ENCODE measurements at regions not wholly inside any gene's neighbourhood (a gene's known extent, or its start where the extent isn't known, plus 50 kb on each side); places are given as distances from the start of the nearest gene placed in this dataset.
A peak's percentile ranks its signal among the peaks of the same experiment; 100 is the strongest.

DNA sequence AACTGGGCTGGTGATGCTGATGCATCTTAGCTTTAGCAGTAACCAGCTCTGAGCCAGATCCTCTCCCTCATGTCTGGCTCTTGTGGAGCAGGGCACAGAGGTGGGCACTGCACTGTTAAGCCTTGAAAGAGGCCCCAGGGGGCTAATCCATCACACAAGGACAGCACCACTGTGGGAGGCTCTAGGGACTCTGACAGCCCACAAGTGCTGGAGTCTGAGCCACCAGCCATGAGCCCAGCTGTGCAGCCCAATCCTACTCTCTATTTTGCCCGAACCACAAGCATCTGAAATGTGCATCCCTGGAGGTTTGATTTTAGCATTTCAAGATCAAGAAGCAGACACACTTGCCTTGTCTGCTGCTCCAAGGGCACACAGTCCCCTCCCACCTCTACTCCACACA is 407.1 kb upstream of the TRPC7 start:
- ATAC-seq (no peak), DNase-seq (no peak)
- H3K9me3 ChIP-seq (ENCODE audit: control insufficient read depth, low read length), result no peaks in the 10 kb centered on the region
- 40% methylated on average over 1 of the region's 1 CpG for WGBS
- H3K27ac ChIP-seq (ENCODE audit: low read length), result no peak overlapping the region
- intact Hi-C loops (cut with DNase I), result loop anchor here in 1 of 4 donors (10.0 kb wide), 1 partner anchor 528 kb away; no protein-coding TSS in a partner anchor
- H3K27me3 ChIP-seq (ENCODE audit: control insufficient read depth, insufficient read depth), result no peaks in the 10 kb centered on the region
- no peaks in the 10 kb centered on the region for H3K4me1 ChIP-seq (ENCODE audit: control insufficient read depth, insufficient read depth, low read length)
- no peak overlapping the region for H3K4me3 ChIP-seq (ENCODE audit: low read length)

DNA sequence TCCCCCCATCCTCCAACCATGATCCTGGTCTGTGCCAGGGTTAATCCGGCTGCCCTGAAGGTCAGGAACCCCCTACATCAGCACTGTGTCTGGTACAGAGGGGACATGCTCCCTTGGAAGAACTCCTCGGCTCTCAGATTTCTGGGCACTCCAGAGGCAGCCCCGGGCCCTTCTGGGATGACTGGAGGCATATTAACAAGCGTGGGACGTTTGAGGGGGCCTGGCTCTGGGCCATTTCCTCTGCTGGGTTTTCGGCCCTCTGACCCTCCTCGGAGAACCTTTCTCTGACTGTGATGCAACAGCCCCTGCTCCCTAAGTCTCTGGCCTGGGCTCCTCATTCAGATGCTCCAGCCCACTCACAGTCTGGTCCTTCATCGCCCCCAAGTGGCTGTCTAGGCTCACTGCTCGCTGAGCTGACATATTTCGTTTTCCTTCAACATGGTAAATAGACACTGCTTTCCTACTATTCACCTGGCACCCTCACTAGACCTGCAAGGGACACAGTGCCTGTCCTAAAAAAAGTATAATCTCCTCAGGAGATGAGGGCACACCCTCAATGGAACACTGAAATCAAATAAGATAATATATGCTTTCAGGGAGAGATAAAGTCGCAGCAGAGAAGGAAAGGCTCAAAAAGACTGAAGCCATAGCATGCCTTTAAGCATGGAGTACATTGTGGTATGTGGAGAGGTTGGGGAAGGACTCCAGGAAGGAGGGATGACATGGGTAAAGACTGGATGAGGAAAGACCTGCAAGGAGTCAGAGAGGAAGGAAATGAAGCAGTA is 404.7 kb upstream of the TRPC7 start:
- WGBS, result 31% methylated on average over 11 of the region's 11 CpGs
- intact Hi-C loops (cut with DNase I), result loop anchor here (2.0 to 10.0 kb wide), 3 partner anchors 521 to 525 kb away; no protein-coding TSS in a partner anchor
- peak; percentile 81 to 85 for ATAC-seq
- Histone ChIP-seq H3K27me3 (ENCODE audit: control insufficient read depth, insufficient read depth) (no peaks in the 10 kb centered on the region), H3K27ac (ENCODE audit: low read length) (no peak overlapping the region), H3K4me3 (ENCODE audit: low read length) (no peak overlapping the region), H3K4me1 (ENCODE audit: control insufficient read depth, insufficient read depth, low read length) (no peaks in the 10 kb centered on the region), H3K9me3 (ENCODE audit: control insufficient read depth, low read length) (no peaks in the 10 kb centered on the region)
- peak; percentile 55 to 82 (median 71) for DNase-seq

DNA sequence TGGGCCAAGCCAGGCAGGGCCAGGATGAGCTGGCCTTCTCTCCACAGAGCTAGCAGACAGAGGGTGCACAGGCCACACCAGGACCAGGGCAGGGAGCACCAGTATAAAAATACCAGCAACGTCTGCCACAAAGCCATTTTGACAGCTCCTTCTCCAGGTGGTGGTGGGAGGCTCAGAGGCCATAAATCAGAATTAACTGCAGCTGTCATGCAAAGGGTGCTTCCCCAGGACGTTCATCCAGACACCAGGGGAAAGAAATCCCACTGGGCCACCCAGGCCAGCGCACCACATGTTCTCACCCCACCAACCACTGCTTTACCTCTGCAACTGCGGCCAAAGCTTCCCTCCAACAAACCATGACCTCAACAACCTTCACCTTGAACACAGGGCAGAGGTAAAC is 403.7 kb upstream of the TRPC7 start:
- intact Hi-C loops (cut with DNase I), result loop anchor here in 2 of 4 donors (5.0 kb wide), 1 partner anchor 522 kb away; no protein-coding TSS in a partner anchor
- no peak for DNase-seq
- H3K4me3 ChIP-seq (ENCODE audit: low read length), result no peak overlapping the region
- H3K27ac ChIP-seq (ENCODE audit: low read length), result no peak overlapping the region
- ATAC-seq, result no peak
- WGBS, result 76% methylated on average over 4 of the region's 4 CpGs
- no peaks in the 10 kb centered on the region for H3K9me3 ChIP-seq (ENCODE audit: control insufficient read depth, low read length)
- no peaks in the 10 kb centered on the region for H3K27me3 ChIP-seq (ENCODE audit: control insufficient read depth, insufficient read depth)
- H3K4me1 ChIP-seq (ENCODE audit: control insufficient read depth, insufficient read depth, low read length), result no peaks in the 10 kb centered on the region

DNA sequence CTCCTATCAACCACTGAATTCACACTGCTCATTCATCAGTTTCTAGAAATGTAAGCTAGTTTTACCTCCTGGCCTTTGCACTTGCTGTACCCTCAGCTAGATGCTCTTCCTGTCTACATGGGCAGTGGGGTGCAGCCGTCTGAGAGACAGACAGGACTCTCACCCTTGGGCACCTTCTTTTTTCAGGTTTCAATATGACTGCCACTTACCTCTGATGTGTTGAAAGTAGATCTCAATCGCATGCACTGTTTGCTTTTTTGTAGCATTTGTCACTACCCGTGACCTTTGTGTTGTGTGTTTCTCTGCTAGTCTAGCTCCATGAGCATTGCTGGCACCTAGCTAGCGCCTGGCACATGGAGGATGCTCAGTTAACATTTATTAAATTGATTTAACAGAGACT is 403.1 kb upstream of the TRPC7 start:
- intact Hi-C loops (cut with DNase I), result loop anchor here in 2 of 4 donors (5.0 kb wide), 1 partner anchor 521 kb away; no protein-coding TSS in a partner anchor
- no peaks in the 10 kb centered on the region for H3K9me3 ChIP-seq (ENCODE audit: control insufficient read depth, low read length)
- 79% methylated on average over 4 of the region's 4 CpGs for WGBS

DNA sequence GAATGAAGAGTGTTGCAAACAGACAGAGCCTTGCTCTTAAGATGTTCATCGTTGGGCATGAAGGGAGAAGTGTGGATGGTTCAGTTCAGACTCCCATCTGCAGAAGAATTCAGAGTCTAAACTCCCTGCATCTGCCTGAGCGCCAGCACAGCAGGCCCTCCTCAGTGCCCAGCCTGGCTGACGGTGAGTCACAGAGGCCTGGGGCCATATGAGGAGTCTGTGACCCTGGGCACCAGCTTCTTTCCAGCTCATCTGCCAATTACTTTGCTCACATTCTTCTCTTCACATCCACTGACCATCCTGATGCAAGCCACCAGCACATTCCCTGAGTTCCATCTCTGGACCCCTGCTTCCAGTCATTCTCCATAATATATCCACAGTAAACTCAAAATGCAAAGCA is 401.1 kb upstream of the TRPC7 start:
- Histone ChIP-seq H3K27ac (ENCODE audit: low read length) (no peak overlapping the region), H3K4me1 (ENCODE audit: control insufficient read depth, insufficient read depth, low read length) (no peaks in the 10 kb centered on the region), H3K4me3 (ENCODE audit: low read length) (no peak overlapping the region), H3K9me3 (ENCODE audit: control insufficient read depth, low read length) (no peaks in the 10 kb centered on the region), H3K27me3 (ENCODE audit: control insufficient read depth, insufficient read depth) (no peaks in the 10 kb centered on the region)
- no peak for ATAC-seq
- WGBS, result 69% methylated on average over 3 of the region's 3 CpGs
- no peak for DNase-seq
- intact Hi-C loops (cut with DNase I), result loop anchor here in 2 of 4 donors (5.0 kb wide), 1 partner anchor 519 kb away; no protein-coding TSS in a partner anchor

More for the DNA sequence above, 403.1 kb upstream of the TRPC7 start:
- Histone ChIP-seq H3K27me3 (ENCODE audit: control insufficient read depth, insufficient read depth) (no peaks in the 10 kb centered on the region), H3K4me3 (ENCODE audit: low read length) (no peak overlapping the region), H3K4me1 (ENCODE audit: control insufficient read depth, insufficient read depth, low read length) (no peaks in the 10 kb centered on the region), H3K27ac (ENCODE audit: low read length) (no peak overlapping the region)
- DNase-seq, result no peak
- no peak for ATAC-seq

DNA sequence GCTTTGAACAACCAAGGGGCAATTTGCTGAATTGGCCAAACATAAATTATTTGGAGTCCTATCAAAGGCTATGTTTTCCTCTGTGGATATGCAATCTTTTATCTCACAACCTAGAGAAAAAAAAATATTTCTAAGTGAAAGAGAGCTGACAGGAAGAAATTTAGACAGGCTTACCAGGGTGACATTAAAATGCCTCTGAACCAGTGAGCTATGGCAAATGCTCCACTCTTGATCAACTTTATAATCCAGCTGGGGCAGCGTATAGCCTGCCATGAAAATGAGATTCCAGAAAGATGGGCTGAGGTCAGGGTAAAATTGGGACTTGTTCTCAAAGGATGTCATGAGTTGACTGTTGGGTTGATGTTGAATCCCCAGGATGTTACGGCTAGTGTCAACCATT is 399.3 kb upstream of the TRPC7 start:
- Histone ChIP-seq H3K4me3 (ENCODE audit: low read length) (no peak overlapping the region), H3K4me1 (ENCODE audit: control insufficient read depth, insufficient read depth, low read length) (no peaks in the 10 kb centered on the region), H3K27me3 (ENCODE audit: control insufficient read depth, insufficient read depth) (no peaks in the 10 kb centered on the region), H3K9me3 (ENCODE audit: control insufficient read depth, low read length) (no peaks in the 10 kb centered on the region), H3K27ac (ENCODE audit: low read length) (no peak overlapping the region)
- no peak for ATAC-seq
- WGBS, result 91% methylated on average over 2 of the region's 2 CpGs
- intact Hi-C loops (cut with DNase I), result no loop called here
- DNase-seq, result no peak

DNA sequence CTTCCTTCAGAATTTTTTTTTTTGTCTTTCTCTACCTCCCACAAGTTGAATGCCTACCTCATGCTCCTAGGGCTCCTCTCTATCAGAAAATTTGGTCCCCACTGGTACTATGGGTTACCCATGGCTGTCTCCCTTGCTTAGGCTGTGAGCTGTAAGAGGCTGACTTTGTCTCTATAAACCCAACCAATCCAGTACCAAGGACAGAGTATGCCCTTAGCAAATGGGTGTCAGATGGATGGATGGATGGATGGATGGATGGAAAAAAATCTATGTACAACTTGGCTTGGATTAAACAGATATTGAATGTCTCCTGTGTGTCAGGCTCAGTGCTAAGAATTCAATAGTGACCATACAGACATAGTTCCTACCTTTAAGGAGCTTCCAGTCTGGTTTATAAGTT is 398.2 kb upstream of the TRPC7 start:
- H3K4me1 ChIP-seq (ENCODE audit: control insufficient read depth, insufficient read depth, low read length), result no peaks in the 10 kb centered on the region
- no peak overlapping the region for H3K27ac ChIP-seq (ENCODE audit: low read length)
- intact Hi-C loops (cut with DNase I), result no loop called here
- no peaks in the 10 kb centered on the region for H3K9me3 ChIP-seq (ENCODE audit: control insufficient read depth, low read length)
- ATAC-seq, result no peak
- H3K27me3 ChIP-seq (ENCODE audit: control insufficient read depth, insufficient read depth), result no peaks in the 10 kb centered on the region
- H3K4me3 ChIP-seq (ENCODE audit: low read length), result no peak overlapping the region
- DNase-seq, result no peak

DNA sequence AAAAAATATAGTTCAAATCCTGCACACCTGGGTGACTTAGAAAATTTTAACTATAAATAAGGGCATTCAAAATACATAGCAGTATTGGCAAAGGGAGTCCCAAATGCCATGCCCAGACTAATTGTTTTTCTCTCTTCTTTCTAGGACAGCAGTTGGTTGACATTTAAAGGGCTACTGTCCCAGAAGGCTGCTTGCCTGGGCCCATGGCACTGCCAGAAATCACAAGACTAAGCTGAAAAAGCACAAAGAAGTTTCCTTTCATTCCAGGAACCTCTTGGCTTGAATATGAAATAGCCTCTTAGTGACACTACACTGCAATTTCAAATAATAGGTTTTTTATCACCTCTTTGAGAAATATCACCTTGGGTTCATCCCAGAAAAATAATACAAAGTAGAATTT is 388.9 kb upstream of the TRPC7 start:
- intact Hi-C loops (cut with DNase I), result no loop called here
- DNase-seq, result no peak
- ATAC-seq, result no peak
- no peaks in the 10 kb centered on the region for H3K4me1 ChIP-seq (ENCODE audit: control insufficient read depth, insufficient read depth, low read length)
- no peak overlapping the region for H3K27ac ChIP-seq (ENCODE audit: low read length)
- H3K4me3 ChIP-seq (ENCODE audit: low read length), result no peak overlapping the region
- H3K9me3 ChIP-seq (ENCODE audit: control insufficient read depth, low read length), result no peaks in the 10 kb centered on the region
- H3K27me3 ChIP-seq (ENCODE audit: control insufficient read depth, insufficient read depth), result no peaks in the 10 kb centered on the region

DNA sequence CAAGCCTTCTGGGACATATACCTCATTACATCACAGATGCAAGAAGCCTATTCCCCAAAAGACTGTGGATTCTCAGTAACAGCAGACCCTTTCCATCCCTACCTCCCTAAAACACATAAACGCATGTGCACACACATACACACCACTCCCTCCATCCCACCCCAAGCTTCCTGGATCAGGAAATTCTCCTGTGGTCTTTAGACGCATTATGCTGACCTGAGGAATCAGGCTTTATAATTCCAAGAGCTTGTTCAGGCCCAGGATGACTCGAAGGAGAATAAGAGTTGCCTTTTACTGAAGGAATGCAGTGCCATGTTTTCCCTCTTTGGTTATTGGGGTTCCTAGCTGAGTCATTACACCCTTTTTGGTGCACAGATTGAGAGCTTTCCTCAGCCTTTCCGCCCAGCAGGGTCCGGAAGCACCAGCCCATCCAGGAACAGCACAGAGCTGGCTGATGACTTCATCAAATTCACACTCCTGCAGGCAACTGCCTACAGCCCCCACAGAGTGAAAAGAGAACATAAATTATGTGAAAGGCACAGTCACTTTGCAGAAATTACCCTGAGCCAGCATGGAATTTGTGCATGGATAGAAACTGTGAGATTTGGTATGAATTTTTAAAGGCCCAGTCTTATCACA is 385.0 kb upstream of the TRPC7 start:
- no peak for DNase-seq
- intact Hi-C loops (cut with DNase I), result no loop called here
- H3K27me3 ChIP-seq (ENCODE audit: control insufficient read depth, insufficient read depth), result no peaks in the 10 kb centered on the region
- H3K27ac ChIP-seq (ENCODE audit: low read length), result no peak overlapping the region
- H3K4me3 ChIP-seq (ENCODE audit: low read length), result no peak overlapping the region
- no peak for ATAC-seq
- WGBS, result 65% methylated on average over 5 of the region's 5 CpGs
- H3K4me1 ChIP-seq (ENCODE audit: control insufficient read depth, insufficient read depth, low read length), result no peaks in the 10 kb centered on the region
- H3K9me3 ChIP-seq (ENCODE audit: control insufficient read depth, low read length), result no peaks in the 10 kb centered on the region

DNA sequence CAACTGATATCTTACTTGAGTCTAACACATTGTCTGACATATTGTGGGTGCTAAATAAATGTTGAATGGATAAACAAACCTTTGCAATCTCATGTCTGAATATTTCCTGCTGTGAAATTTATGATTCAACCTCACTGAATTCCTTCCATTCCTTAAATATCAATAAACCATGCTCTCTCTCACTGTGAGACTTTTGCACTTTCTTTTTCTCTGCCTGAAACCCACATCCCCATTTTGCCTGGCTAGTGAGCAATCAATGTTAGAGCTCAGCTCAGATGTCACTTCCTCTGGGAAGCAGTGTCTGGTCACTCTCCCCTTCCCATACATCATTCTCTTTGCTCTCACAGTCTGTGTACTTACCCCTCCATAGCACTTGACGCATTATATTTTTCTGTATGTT is 383.7 kb upstream of the TRPC7 start:
- WGBS, result 89% methylated on average over 1 of the region's 1 CpG
- intact Hi-C loops (cut with DNase I), result no loop called here
- Histone ChIP-seq H3K4me1 (ENCODE audit: control insufficient read depth, insufficient read depth, low read length) (no peaks in the 10 kb centered on the region), H3K27me3 (ENCODE audit: control insufficient read depth, insufficient read depth) (no peaks in the 10 kb centered on the region), H3K9me3 (ENCODE audit: control insufficient read depth, low read length) (no peaks in the 10 kb centered on the region), H3K4me3 (ENCODE audit: low read length) (no peak overlapping the region), H3K27ac (ENCODE audit: low read length) (no peak overlapping the region)
- DNase-seq (no peak), ATAC-seq (no peak)

DNA sequence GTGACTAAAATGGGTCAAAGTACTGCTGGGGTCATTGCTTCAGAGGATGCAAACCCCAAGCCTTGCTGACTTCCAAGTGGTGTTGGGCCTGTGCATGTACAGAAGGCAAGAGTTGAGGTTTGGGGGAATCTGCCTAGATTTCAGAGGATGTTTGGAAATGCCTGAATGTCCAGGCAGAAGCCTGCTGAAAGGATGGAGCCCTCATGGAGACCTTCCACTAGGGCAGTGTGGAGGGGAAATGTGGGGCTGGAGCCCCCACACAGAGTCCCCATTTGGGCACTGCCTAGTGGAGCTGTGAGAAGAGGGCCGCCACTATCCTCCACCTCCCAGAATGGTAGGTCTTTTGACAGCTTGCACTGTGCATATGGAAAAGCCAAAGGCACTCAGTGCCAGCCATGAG is 377.7 kb upstream of the TRPC7 start:
- Histone ChIP-seq H3K4me3 (ENCODE audit: low read length) (no peak overlapping the region), H3K9me3 (ENCODE audit: control insufficient read depth, low read length) (no peaks in the 10 kb centered on the region), H3K27me3 (ENCODE audit: control insufficient read depth, insufficient read depth) (no peaks in the 10 kb centered on the region), H3K27ac (ENCODE audit: low read length) (no peak overlapping the region), H3K4me1 (ENCODE audit: control insufficient read depth, insufficient read depth, low read length) (no peaks in the 10 kb centered on the region)
- intact Hi-C loops (cut with DNase I), result no loop called here
- 79% methylated on average over 1 of the region's 1 CpG for WGBS
- no peak for ATAC-seq
- DNase-seq, result no peak
